NCI-H2196 (cell line): ENCODE measurements at regions not wholly inside any gene's neighbourhood (a gene's known extent, or its start where the extent isn't known, plus 50 kb on each side); places are given as distances from the start of the nearest gene placed in this dataset.

Experiments used
- DNase-seq: peaks from one replicate; lab custom pipeline; 2025; ENCODE audit not compliant: unreplicated experiment; lab: John Stamatoyannopoulos, UW

DNA sequence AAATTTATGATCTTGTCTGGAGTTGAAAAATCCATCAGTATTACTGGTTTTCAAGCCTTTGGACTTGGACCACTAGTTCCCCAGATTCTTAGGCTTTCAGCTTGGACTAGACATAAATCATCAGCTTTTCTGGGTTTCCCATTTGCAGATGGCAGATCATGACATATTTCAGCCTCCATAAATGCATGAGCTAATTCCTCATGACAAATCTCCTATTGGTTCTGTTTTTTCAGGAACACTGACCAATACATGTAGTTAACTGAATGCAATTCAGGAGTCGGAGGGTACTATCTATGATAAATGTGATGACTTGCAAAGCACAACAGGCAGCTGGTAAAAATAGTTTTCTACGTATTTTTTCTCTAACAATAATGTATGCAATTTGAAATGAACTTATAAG lies 635.6 kb downstream of the TRAM1L1 start:
- no peak for DNase-seq

DNA sequence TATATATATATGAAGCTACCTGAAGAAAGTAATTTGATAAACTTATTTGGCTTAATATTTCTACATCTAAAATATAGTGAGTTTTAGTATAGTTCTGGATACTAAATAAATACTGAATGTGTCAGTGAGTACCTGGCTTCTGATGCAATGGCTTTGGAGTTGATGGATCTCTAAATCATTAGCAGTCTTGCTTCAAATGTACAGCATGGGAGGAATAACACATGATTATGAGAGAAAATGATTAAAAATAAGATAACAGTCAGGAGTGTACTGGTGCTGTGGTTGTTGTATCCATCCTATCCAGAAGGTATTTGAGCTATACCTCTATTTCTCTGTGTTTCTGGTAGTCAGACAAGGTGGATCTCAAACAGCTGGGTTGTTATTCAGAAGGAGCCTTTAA lies 641.3 kb downstream of the TRAM1L1 start:
- no peak for DNase-seq

DNA sequence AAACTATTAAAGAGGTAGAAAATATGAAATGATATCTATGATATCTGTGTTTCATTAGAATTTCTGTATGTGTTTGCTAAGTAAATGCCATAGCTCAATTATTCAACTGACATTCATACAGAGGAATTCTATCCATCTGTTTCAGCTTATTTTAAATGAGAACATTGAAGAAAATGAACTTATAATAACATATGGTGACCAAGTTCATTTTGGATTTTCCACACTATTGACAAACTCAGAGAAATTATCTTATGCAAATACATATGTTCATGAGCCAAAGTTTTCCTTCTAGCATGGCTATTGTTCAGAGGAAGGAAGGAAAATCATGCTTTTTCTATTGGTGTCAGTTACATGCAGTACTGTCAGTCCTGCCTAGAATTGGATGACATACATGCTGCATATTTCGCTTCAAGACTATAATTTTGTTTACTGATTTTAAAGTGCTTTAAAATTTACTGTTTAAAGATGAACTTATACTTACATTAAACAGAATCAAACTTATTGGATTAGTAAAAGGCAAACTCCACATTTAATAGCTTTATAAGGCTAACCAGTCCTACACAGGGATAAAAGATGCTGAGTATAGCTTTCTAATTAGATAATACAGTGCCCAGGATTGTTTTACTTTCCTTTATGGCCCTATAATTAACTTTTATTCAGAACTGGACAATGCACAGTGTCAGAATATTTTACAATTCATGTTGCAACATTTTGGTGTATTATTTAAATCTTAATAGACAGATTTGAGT lies 646.2 kb downstream of the TRAM1L1 start:
- no peak for DNase-seq

DNA sequence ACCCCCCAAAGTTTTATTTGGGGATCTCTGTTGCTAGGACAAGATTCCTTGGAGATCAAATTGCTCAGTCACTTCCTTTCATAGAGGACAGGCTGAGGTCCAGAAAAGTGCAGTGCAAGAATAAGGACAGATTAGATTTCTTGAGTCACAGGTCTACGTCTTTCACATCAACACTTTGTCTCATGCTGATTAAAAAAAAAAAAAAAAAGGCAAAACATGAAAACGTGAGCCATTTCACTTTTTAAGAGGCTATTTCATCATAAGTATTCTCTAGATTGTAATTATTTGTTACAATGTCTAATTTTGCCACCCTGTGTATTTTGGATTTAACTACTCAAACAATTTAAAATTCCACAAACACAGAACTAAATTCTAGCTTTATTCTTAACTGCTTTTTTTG lies 647.0 kb downstream of the TRAM1L1 start:
- DNase-seq, result no peak

DNA sequence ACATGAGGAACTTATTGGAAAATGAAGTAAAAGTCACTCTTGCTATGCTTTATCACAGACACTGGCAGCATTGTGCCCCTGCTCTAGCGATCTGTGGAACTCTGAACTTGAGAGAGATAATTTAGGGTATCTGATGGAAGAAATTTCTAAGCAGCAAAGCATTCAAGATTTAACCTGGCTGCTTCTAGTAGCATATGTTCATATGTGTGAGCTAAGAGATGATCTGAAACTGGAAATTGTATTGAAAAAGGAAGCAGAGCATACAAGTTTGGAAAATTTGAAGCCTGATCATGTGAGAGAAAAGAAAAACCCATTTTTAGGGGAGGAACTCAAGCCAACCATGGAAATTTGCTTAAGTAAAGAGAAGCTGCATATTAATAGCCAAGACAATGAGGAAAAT lies 657.7 kb downstream of the TRAM1L1 start:
- DNase-seq, result no peak

DNA sequence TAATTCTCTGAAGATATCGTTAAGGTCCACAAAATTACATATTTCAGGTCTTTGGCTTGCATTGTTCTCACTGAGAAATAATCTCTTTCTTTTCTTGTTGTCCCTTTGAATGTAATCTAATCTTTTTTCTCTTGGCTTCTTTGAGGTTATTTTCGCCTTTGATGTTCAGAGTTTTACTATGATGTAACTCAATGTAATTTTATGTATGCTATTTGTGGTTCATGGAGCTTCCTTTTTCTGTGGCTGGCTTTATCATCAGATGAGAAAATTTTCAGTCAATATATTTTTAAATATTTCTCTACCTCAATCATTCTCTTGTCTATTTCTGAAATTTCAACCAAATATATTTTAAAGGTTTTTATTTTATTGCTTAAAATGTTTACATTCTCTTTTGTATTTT lies 672.2 kb downstream of the TRAM1L1 start:
- no peak for DNase-seq

DNA sequence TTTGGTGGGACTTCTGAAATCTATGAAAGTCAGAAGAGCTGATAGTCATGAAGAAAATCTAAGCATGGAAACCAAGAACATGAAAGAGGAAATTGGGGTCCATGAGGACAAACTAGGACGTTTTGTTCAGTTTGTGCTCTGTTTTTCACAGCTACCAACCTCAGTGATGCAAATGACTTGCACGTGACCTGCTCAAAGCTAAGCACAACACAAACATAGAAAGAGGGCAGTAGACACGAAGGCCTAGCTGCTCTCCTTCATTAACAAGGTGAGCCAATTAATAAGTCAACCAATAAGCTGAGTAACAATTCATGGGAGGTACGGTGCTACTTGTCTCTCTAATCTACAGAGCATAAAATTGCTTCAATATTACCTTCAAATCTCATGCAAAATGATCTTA lies 684.1 kb downstream of the TRAM1L1 start:
- no peak for DNase-seq

DNA sequence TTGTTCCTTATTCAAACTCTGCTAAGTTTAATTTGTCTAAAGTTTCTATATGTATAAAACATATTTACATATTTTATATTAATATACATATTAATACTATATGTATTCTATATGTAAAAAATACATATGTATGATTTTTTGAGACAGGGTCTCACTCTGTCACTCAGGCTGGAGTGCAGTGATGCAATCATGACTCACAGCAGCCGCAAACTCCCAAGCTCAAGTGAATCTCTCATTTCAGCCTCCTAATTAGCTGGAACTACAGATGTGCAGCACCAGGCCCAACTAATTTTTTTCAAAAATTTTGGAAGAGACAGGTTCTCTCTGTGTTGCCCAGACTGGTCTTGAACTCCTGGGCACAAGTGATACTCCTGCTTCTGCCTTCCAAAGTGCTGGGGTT lies 684.9 kb downstream of the TRAM1L1 start:
- DNase-seq, result no peak

DNA sequence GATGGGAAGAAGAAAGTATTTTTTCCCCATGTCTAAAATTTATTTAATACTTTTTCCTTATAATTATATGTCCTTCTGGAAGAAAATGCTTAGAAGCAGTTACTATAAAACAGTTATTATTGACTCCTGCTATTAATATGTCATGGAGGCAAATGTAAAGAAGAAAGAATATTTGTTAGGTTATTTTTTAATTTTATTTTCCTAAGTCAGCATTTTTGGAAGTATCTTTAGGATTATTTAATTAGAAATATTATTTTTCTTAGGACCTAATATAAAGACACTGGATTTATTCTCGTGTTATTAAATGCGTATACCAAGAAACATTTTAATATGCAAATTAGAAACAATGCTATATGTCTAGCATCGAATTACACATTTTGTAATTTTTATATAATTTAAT lies 687.7 kb downstream of the TRAM1L1 start:
- no peak for DNase-seq

DNA sequence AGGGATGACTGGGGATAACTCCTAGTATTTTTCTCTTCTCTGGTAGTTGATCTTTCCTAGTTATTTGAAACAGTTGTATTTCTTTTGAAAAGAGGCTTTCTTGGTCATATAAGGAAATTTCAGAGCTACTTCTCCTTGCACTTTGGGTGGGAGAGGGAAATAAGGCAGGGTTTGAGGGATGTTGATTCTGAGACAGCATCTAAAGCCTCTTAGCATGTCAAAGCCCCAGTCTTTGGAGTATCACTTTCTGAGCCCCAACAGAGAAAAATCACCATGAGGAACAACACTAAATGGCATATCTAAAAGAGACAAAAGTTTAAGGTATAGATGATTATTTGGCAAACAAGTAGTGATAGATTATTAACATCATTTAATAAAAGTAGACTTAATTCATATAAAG lies 688.1 kb downstream of the TRAM1L1 start:
- DNase-seq, result no peak

DNA sequence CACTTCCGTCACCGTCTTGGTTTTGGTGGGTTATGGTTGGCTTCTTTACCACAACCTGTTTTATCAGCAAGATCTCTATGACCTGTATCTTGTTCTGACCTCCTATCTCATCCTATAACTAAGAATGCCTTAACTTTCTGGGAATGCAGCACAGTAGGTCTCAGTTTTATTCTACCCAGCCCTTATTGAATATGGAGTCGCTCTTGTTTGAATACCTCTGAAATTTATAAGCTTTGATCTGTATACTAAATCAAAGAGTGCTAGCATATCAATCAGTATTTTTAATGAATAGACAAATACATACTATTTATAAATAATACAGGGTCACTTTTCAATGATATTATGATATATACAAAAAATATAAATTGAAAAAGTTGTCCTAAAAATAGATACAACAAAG lies 690.0 kb downstream of the TRAM1L1 start:
- no peak for DNase-seq

DNA sequence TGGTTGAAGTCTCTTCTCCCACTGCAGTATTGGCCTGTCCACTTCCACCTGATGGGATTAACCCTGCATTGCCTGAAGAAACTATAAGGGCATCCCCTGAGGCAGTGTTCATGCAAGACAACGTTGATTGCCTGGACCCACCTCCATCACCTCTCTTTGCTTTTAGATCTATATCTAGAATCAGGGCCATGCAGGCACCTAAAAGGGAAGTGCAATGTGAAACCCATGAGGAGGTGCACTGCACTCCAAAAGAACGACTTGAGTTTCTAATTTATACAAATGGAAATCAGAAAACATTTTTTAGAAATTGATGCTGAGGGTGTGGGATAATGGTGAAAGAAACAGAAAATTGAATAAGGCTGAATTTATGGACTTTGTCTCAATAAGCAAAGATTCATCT lies 694.4 kb downstream of the TRAM1L1 start:
- no peak for DNase-seq

DNA sequence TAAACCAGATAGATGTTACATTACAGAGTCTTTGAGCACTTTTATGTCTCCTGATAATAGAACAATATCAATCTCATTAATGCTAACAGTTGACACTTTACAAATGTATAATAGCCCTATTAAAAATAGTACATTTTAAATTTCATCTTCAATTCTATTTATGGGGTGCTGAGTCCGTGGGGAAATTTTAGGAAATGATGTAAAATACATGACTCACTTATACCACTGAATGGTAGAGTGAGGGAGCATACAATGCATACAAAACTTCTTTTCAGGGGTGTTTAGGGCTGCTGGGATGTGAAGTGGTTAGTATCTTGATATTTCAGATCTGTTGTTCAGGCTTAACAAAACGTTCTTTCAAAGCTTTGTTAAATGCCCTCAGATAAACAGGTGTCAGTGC lies 696.2 kb downstream of the TRAM1L1 start:
- no peak for DNase-seq

DNA sequence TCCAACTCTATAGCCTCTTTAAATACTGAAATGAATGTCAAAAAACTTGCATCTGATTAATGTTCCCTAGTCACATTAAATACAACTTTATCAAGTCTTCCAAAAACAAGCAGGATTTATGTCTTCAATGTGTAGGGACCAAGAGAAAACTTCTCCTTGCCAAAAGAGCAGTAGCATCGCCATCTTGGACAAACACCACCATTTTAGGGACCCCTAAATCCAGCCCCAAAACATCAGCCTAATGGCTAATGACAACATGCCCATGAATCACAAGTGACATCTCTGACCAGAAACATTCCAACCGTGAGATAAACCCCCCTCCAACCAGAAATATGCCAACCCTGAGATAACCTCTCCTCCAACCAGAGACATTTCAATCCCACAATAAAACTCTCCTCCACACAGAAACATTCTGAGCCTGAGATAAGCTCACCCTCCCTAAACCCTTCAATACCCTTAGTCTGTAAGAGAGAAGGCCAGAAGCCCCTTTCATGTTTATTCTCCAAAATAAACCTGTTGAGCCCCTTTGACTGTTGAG lies 697.4 kb downstream of the TRAM1L1 start:
- no peak for DNase-seq

DNA sequence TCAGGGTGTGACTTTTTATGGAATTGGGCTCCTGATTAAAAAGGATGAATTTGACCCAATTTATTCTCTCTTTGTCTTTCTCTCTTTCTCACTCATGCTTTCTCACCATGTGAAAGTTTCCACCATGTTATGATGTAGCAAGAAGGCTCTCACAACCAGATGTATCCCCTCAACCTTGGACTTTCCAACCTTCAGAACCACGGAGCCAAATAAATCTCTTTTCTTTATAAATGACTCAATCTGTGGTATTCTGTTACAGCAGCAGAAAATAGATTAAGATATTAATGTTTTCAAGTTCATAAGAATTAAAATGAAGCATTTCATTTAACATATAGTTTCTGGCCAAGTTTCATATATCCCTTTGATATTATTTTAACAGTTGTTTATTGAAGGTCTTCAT lies 698.5 kb downstream of the TRAM1L1 start:
- DNase-seq, result no peak

DNA sequence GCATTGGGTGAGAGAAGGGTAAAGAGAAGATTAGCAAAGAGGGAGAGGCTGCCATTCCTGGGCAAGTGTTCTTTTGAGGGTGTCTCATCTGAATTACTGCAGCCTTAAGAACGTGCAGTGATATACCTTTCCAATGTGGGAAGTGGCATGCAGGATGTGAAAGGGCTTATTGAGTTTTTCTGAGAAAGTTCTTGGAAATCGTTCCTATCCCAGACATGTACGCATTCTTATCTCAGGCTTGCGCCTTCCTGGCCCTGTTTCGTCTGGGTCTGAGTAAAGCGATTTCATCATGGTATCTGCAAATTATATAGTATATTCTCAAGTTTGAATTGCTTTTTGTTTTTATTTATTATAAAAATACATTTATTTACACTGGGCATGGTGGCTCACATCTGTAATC lies 699.8 kb downstream of the TRAM1L1 start:
- no peak for DNase-seq

DNA sequence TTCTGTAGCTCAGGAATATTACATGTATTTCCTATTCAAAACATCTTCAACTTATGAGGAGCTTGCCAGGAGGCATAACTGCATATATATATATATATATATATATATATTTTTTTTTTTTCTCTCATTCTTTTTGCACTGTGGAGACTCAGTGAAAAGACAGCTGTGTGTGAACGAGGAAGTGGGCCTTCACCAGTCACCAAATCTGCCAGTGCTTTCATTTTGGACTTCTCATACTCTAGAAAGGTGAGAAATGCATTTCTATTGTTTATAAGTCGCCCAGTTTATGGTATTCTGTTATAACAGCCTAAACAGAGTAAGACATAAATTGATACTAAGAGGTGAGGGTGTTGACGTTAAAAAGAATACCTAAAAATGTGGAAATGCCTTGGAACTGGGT lies 710.6 kb downstream of the TRAM1L1 start:
- no peak for DNase-seq

DNA sequence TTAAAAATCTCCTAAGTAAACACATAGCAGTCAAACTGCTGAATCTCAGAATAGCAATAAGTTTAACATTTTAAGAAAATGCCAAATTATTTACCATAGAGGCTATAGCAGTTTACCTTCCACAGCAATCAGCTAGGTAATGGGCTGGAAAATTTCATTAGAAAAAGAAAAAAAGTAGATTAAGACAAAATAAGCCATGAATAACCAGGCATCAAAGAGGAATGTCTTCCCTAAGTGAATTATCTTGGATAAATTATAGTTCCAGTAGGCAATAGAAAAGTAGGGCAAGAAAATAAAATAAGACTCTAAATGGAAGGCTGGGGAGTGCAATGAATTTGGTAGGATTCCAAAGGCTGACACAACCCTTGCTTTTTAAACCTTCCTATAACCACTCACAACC lies 722.8 kb downstream of the TRAM1L1 start:
- no peak for DNase-seq

DNA sequence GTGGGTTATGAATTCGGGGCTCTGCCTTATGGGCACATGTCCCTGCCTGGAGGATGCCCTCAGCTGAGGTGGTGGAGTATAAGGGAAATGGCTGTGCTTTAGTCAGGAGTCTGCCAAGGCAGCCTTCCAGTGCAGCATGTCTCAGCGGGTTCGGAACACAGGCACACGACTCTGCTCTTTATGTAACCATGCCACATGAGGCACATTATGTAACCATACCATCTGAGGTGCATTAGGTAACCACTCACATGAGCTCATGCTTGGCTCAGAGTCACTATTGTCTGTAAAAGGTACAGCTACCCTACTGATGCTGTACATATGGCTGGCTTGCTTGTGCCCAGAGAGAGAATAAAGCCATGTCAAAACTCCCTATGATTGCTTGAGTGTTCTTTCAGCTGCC lies 723.6 kb downstream of the TRAM1L1 start:
- DNase-seq, result no peak

DNA sequence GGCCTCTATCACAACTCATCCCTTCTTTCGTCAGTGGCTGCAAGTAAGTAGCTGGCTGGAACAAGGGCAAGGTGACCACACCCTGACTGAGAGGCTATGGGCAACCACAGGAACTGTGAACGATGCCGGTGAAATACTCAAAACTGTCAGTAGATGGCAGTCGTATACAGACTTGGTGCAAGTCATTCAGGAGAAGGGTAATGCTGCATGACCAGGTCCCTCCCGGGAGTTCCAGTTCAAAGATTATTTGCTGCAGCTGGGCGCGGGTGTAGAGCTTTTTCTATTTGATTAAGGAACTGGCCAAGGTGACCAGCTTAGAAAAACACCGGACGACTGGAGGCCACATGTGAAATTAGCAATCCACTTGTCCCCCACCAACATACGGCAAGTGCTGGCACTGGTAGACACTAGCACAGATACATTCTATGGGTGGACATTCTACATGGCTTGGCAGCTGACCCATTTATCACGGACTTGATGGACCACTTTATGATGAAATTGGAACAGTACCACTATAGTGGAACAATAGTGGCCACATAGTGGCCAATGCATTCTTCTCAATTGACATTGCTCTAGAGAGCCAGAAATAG lies 726.6 kb downstream of the TRAM1L1 start:
- DNase-seq, result no peak

DNA sequence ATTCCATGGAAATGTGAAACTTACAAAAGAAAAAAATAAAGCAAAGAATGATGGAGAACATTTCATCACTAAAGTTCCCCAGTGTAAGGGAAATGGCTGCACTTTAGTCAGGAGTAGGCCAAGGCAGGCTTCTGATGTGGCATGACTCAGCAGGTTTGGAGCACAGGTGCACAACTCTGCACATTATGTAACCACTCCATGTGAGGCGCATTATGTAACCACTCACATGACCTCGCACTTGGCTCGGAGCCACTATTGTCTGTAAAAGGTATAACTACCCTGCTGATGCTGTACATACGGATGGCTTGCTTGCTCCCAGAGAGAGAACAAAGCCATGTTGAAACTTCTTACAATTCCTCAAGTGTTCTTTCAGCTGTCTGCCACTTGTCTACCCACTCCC lies 727.6 kb downstream of the TRAM1L1 start:
- DNase-seq, result no peak

DNA sequence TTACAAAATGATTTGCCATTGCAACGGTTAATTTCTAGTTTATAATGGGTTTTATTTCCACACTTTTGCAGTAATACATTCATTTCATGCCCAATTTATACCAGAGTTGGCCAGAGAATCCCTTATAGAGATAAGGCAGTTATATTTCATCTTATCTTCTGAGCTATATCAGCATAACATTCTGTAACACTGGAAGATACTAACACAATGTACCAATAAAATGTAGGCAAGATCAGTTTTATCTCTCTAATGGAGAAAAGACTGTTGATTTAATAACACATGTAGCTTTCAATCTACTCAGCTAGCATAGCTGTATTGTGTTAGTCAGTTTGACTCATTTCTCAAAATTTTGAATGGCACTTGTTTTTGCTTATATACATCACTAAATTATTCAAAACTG lies 738.6 kb downstream of the TRAM1L1 start:
- DNase-seq, result no peak

DNA sequence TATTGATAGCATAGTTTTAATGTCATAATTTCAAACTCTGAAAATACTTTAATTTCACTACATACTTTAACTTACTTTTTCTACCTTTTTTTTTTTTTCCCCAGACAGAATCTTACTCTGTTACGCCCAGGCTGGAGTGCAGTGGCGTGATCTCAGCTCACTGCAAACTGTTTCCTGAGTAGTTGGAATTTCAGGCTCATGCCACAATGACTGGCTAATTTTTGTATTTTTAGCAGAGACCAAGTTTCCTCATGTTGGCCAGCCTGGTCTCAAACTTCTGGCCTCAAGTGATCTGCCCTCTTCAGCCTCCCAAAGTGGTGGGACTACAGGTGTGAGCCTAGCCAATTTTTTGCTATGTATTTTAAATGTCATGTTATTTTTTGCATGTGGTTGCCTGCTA lies 741.6 kb downstream of the TRAM1L1 start:
- no peak for DNase-seq
